KMS-11 (cell line): ENCODE measurements at regions not wholly inside any gene's neighbourhood (a gene's known extent, or its start where the extent isn't known, plus 50 kb on each side); places are given as distances from the start of the nearest gene placed in this dataset.
A peak's percentile ranks its signal among the peaks of the same experiment; 100 is the strongest.

Experiments
- H2AFZ ChIP-seq: fragments of 200-600 bp; sonication (generic); 2 replicates; pipeline ENCODE4 v1.6.1; 2016; ENCODE audit warnings: antibody characterized with exemption, mixed run types, low read depth
- H3K27ac ChIP-seq: fragments of 200-600 bp; sonication (generic); 2 replicates; pipeline ENCODE4 v1.6.1; 2016; ENCODE audit warnings: mild to moderate bottlenecking, mixed run types
- H3K27me3 ChIP-seq: fragments of 200-600 bp; sonication (generic); 2 replicates; pipeline ENCODE4 v1.6.1; 2017; ENCODE audit warnings: mild to moderate bottlenecking, low read depth, mixed run types, moderate library complexity; ENCODE audit not compliant: insufficient read depth
- H3K36me3 ChIP-seq: fragments of 200-600 bp; sonication (generic); 2 replicates; pipeline ENCODE4 v1.6.1; 2017; ENCODE audit warnings: mild to moderate bottlenecking, mixed run types; ENCODE audit not compliant: insufficient read depth
- H3K4me1 ChIP-seq: fragments of 200-600 bp; sonication (generic); 2 replicates; pipeline ENCODE4 v1.6.1; 2016; ENCODE audit warnings: mild to moderate bottlenecking, low read depth, mixed run types; ENCODE audit not compliant: poor library complexity, severe bottlenecking
- H3K4me2 ChIP-seq: fragments of 200-600 bp; sonication (generic); 2 replicates; pipeline ENCODE4 v1.7.0; 2016; ENCODE audit warnings: mild to moderate bottlenecking, mixed run types
- H3K4me3 ChIP-seq: fragments of 200-600 bp; sonication (generic); IDR thresholded peaks from 2 replicates; pipeline ENCODE4 v1.6.1; 2017; ENCODE audit warnings: low read depth, low read length, mixed read lengths; ENCODE audit not compliant: insufficient read depth
- H3K79me2 ChIP-seq: fragments of 200-600 bp; sonication (generic); 2 replicates; pipeline ENCODE4 v1.6.1; 2016; ENCODE audit warnings: low read depth, mixed run types; ENCODE audit not compliant: insufficient read depth
- H3K9ac ChIP-seq: fragments of 200-600 bp; sonication (generic); 2 replicates; pipeline ENCODE4 v1.6.1; 2016; ENCODE audit warnings: mild to moderate bottlenecking, mixed run types
- H4K20me1 ChIP-seq: fragments of 200-600 bp; sonication (generic); 2 replicates; pipeline ENCODE4 v1.6.1; 2016; ENCODE audit warnings: mild to moderate bottlenecking, mixed run types; ENCODE audit not compliant: insufficient read depth
- CTCF ChIP-seq: fragments of 200-600 bp; sonication (generic); conservative IDR thresholded peaks from 2 replicates; pipeline ENCODE4 v1.6.1; 2017; ENCODE audit warnings: low read depth, mild to moderate bottlenecking, antibody characterized with exemption, low read length, moderate library complexity, mixed read lengths

- Histone ChIP-seq H4K20me1 (no peaks in the 10 kb centered on the region), H3K9ac (no peak overlapping the region), H3K4me3 (no peak overlapping the region), H3K4me1 (peaks cover 6% of the 10 kb centered on the region), H3K4me2 (no peak overlapping the region), H3K36me3 (no peaks in the 10 kb centered on the region), H3K79me2 (no peaks in the 10 kb centered on the region), H3K27ac (no peak overlapping the region), H2AFZ (0 out of 2 replicates have a peak overlapping the region, but pooled peaks have one; percentile 1), H3K27me3 (no peaks in the 10 kb centered on the region)
- TF ChIP-seq CTCF: no peak
Observed at GRCh38 chr1:178020968-178021640, 51.2 kb upstream of the SEC16B start.

- Histone ChIP-seq H2AFZ (no peak overlapping the region), H3K9ac (no peak overlapping the region), H3K4me2 (no peak overlapping the region), H3K27ac (no peak overlapping the region), H3K79me2 (no peaks in the 10 kb centered on the region), H3K4me3 (no peak overlapping the region), H4K20me1 (no peaks in the 10 kb centered on the region), H3K27me3 (no peaks in the 10 kb centered on the region), H3K36me3 (no peaks in the 10 kb centered on the region), H3K4me1 (peaks cover 6% of the 10 kb centered on the region)
- TF ChIP-seq CTCF: no peak
Observed at GRCh38 chr1:178021950-178022349, 52.1 kb upstream of the SEC16B start.

- no peaks in the 10 kb centered on the region for H3K27me3 ChIP-seq
- no peak overlapping the region for H3K4me3 ChIP-seq
- no peak overlapping the region for H3K27ac ChIP-seq
- H4K20me1 ChIP-seq: no peaks in the 10 kb centered on the region
- H3K4me1 ChIP-seq: peaks cover 6% of the 10 kb centered on the region
- no peak overlapping the region for H3K4me2 ChIP-seq
- H3K79me2 ChIP-seq: no peaks in the 10 kb centered on the region
- no peaks in the 10 kb centered on the region for H3K36me3 ChIP-seq
- no peak overlapping the region for H3K9ac ChIP-seq
- H2AFZ ChIP-seq: no peak overlapping the region
- no peak for TF ChIP-seq CTCF
Observed at GRCh38 chr1:178023181-178023618, 53.3 kb upstream of the SEC16B start.

- no peak overlapping the region for H3K4me3 ChIP-seq
- peaks cover 6% of the 10 kb centered on the region for H3K4me1 ChIP-seq
- no peak overlapping the region for H3K9ac ChIP-seq
- no peak overlapping the region for H3K4me2 ChIP-seq
- H3K27me3 ChIP-seq: no peaks in the 10 kb centered on the region
- no peaks in the 10 kb centered on the region for H3K36me3 ChIP-seq
- no peak overlapping the region for H3K27ac ChIP-seq
- no peaks in the 10 kb centered on the region for H4K20me1 ChIP-seq
- TF ChIP-seq CTCF: no peak
- no peaks in the 10 kb centered on the region for H3K79me2 ChIP-seq
- no peak overlapping the region for H2AFZ ChIP-seq
Observed at GRCh38 chr1:178024504-178024903, 54.6 kb upstream of the SEC16B start.
